ENCODE measurements at regions not wholly inside any gene's neighbourhood (a gene's known extent, or its start where the extent isn't known, plus 50 kb on each side); places are given as distances from the start of the nearest gene placed in this dataset.
A peak's percentile ranks its signal among the peaks of the same experiment; 100 is the strongest.

DNA sequence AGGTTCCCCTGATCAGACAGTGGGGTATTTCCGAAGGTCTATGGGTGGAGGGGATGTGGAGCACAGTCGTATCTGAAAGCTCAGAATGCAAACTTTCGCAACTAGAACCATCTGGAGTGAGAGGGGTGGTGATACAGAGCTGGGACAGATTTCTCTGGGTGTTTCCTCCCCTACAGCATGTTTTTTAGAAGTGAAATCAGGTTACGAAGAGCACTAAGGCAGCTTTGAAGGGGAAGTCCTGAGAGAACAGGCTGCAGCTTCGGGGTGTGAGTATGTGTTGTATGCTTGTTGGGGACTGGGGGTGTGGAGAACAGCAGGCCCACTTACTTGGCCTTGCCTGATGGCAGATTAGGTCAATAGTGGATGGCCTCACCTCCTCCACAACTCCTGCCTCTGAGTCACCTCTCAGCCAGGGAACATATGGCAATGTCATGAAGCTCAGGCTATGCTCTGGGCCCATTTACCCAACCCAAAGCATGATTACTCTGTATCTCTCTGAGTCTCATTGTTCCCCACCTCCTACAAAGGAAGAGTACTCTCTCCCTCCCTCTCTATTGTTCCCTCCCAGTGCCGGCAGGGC is 107.2 kb upstream of the RASGRP1 start:
- H3K4me3 Mint-ChIP-seq = peak overlapping the region; percentile 37
- intact Hi-C loops (cut with micrococcal nuclease) = loop anchor here (10.0 kb wide), 1 partner anchor 47 kb away; no protein-coding TSS in a partner anchor
- H3K36me3 Mint-ChIP-seq (ENCODE audit: low read depth) = no peaks in the 10 kb centered on the region
- peaks cover 59% of the 10 kb centered on the region for H3K4me1 Mint-ChIP-seq (ENCODE audit: low read depth)
- H3K27ac Mint-ChIP-seq = peak overlapping the region; percentile 74
- no peaks in the 10 kb centered on the region for H3K9me3 Mint-ChIP-seq
- peaks cover 4% of the 10 kb centered on the region for H3K27me3 Mint-ChIP-seq

DNA sequence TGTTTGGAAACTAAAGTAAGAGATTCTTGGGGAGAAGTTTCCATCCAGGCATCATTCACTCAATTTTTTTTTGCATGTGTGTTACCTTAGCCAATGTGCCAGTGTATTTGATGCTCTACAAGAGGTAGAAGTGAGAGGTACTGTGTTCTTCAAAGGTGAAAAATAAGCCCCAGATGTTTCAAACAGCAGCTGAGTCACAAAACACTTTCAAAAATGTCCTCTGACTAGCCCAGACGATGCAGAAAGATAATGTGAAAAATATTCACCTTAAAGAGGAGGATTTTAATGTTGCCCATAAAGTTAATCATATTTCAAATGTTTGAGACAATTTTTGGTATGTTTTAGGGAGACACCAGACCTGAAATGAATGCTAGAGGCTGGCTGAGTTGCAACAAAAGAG is 107.7 kb upstream of the RASGRP1 start:
- Mint-ChIP-seq H3K4me1 (ENCODE audit: low read depth) (peaks cover 58% of the 10 kb centered on the region), H3K36me3 (ENCODE audit: low read depth) (no peaks in the 10 kb centered on the region), H3K4me3 (no peak overlapping the region), H3K9me3 (no peaks in the 10 kb centered on the region), H3K27me3 (peaks cover 5% of the 10 kb centered on the region), H3K27ac (peak overlapping the region; percentile 74)
- intact Hi-C loops (cut with micrococcal nuclease) = loop anchor here (10.0 kb wide), 1 partner anchor 47 kb away; no protein-coding TSS in a partner anchor

DNA sequence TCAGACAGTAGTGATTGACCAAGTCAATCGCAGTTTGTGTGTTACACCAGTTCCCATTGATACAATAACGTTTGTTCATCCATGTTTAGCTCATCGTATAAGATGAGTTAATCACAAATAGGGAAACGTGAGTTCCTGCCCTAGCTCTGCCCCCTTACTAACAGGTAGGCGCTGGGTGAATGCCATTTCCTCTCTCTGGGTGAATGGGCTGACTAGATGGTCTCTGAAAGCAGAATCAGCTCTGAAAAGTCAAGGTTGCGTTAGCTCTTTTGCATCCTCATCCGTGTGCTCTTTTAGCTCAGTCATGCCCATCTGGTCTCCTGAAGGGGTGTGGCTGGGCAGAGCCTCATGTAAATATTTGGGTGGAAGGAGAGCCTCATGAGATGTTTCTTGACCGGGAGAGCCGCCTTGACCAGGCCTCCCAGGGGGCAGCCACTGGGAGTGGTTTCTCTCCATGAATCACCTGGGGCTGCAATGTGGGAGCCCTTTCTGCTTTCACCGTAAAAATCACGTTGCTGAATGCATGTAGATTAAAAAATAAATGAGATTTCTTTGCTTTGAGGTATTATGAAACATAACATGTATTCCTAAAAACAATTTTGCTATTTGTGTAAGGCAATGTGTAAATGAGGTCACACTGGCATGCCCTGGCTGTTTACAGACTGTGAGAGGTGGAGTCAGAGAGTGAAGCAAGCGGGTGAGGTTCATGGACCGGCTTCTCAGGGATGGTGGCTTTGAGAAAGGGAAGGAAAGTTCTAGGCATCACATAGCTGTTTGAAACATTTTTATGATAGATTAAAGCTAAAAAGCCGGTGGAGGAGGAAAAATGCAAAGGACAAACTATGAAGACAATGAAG is 108.4 kb upstream of the RASGRP1 start:
- Mint-ChIP-seq H3K36me3 (ENCODE audit: low read depth) (no peaks in the 10 kb centered on the region), H3K27ac (peak overlapping the region; percentile 42), H3K9me3 (no peaks in the 10 kb centered on the region), H3K4me3 (no peak overlapping the region), H3K27me3 (peaks cover 7% of the 10 kb centered on the region), H3K4me1 (ENCODE audit: low read depth) (peaks cover 56% of the 10 kb centered on the region)
- intact Hi-C loops (cut with micrococcal nuclease) = loop anchor here (10.0 kb wide), 1 partner anchor 48 kb away; no protein-coding TSS in a partner anchor

DNA sequence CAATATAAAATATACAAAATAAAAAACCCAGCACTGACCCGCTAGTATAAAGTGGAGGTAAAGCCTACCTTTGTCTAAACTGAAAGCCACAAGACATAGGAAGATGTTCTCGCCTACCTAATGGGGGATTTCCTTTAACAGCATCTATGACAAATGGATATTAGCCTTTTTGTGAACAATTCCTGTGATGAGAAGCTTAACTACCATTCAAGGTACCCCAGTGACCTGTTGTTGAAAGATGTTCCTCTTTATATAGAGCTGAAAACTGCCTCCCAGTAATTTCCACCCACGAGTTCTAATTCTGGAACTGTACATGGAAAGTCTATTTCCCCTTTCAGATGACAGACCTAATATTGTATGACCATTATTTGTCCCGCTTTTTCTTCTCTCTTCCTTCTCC is 109.8 kb upstream of the RASGRP1 start:
- Mint-ChIP-seq H3K9me3 (no peaks in the 10 kb centered on the region), H3K27ac (no peak overlapping the region), H3K4me1 (ENCODE audit: low read depth) (peaks cover 50% of the 10 kb centered on the region), H3K36me3 (ENCODE audit: low read depth) (no peaks in the 10 kb centered on the region), H3K4me3 (no peak overlapping the region), H3K27me3 (peaks cover 7% of the 10 kb centered on the region)
- intact Hi-C loops (cut with micrococcal nuclease) = loop anchor here (10.0 kb wide), 1 partner anchor 50 kb away; no protein-coding TSS in a partner anchor

DNA sequence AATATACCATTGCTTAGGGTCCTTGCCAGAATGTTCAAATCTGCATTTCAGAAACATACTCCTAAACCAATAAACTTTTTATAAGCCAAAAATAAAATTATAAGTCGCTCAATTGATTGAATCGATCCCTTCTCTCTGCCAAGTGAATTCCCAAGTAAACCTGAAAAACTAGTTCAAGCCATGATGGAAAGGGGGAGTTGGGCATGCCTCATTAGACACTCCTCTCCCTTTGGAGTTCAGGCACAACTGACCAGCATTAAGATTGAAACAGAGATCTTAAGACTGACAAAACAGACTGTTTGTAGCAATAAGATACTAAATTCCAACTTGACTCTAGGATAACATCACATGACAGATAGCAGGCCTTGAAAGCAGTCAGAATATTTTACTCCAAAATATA is 113.7 kb upstream of the RASGRP1 start:
- peaks cover 4% of the 10 kb centered on the region for H3K27me3 Mint-ChIP-seq
- H3K4me3 Mint-ChIP-seq = no peak overlapping the region
- intact Hi-C loops (cut with micrococcal nuclease) = loop anchor here (10.0 kb wide), 1 partner anchor 53 kb away; no protein-coding TSS in a partner anchor
- no peak overlapping the region for H3K27ac Mint-ChIP-seq
- H3K9me3 Mint-ChIP-seq = peaks cover 9% of the 10 kb centered on the region
- H3K4me1 Mint-ChIP-seq (ENCODE audit: low read depth) = peaks cover 31% of the 10 kb centered on the region
- H3K36me3 Mint-ChIP-seq (ENCODE audit: low read depth) = no peaks in the 10 kb centered on the region

DNA sequence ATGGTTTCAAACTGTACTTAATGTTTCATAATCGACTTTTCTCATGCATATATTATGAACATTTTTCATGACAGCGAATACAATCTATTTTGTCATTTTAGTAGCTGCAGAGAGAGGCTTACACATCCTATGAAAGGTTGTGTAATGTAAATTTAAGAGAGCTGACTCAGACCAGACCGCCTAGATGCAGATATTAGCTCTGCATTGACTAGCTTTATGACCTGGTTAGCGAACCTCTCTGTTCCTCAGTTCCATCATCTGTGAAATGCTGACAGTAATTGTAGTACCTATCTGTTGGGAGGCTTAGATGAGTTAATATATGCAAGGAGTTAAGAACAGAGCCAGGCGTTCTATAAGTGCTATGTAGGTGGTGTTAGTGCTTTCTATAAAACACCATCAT is 116.2 kb upstream of the RASGRP1 start:
- no peaks in the 10 kb centered on the region for H3K36me3 Mint-ChIP-seq (ENCODE audit: low read depth)
- H3K4me3 Mint-ChIP-seq = no peak overlapping the region
- no peak overlapping the region for H3K27ac Mint-ChIP-seq
- peaks cover 39% of the 10 kb centered on the region for H3K4me1 Mint-ChIP-seq (ENCODE audit: low read depth)
- intact Hi-C loops (cut with micrococcal nuclease) = no loop called here
- peaks cover 9% of the 10 kb centered on the region for H3K9me3 Mint-ChIP-seq
- peaks cover 3% of the 10 kb centered on the region for H3K27me3 Mint-ChIP-seq

DNA sequence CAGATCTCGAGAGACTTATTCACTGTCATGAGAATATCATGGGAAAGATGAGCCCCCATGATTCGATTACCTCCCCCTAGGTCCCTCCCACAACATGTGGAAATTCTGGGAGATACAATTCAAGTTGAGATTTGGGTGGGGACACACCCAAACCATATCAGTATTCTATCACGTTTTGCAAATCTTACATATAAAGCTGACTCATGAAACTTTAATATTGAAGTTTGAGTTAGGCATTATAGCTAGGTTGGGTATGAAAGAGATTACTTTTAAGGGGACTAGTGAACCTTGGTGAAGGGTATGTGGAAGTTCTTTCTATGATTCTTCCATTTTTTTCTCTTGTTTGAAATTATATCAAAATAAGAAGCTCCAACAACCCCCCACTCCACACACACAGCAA is 117.7 kb upstream of the RASGRP1 start:
- Mint-ChIP-seq H3K4me3 (no peak overlapping the region), H3K4me1 (ENCODE audit: low read depth) (peaks cover 35% of the 10 kb centered on the region), H3K9me3 (peaks cover 9% of the 10 kb centered on the region), H3K27me3 (peaks cover 1% of the 10 kb centered on the region), H3K27ac (no peak overlapping the region), H3K36me3 (ENCODE audit: low read depth) (no peaks in the 10 kb centered on the region)
- intact Hi-C loops (cut with micrococcal nuclease) = no loop called here

DNA sequence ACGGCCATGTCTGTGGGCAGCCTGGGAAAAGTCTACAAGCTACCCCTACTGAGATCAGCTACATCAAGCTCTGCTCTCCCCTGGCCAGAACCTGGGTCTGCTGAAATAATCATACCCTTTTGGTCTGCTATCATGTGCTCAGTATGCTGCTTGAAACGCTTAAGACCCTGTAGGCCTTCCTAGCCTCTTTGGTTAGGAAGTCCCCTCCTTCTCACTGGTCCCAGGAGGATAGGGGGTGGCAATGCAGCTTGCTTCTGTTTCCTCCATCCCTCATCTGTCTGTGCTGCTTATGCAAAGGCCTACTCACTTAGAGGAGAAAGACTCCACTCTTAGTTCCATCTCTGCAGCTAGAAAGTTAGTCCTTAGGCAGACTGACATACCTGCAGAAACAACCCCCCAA is 118.2 kb upstream of the RASGRP1 start:
- Mint-ChIP-seq H3K4me1 (ENCODE audit: low read depth) (peaks cover 32% of the 10 kb centered on the region), H3K27ac (no peak overlapping the region), H3K27me3 (no peaks in the 10 kb centered on the region), H3K36me3 (ENCODE audit: low read depth) (no peaks in the 10 kb centered on the region), H3K9me3 (peaks cover 9% of the 10 kb centered on the region), H3K4me3 (no peak overlapping the region)
- intact Hi-C loops (cut with micrococcal nuclease) = loop anchor here (1.0 kb wide), 1 partner anchor 119 kb away; the partner anchor contains the start of gene RASGRP1

DNA sequence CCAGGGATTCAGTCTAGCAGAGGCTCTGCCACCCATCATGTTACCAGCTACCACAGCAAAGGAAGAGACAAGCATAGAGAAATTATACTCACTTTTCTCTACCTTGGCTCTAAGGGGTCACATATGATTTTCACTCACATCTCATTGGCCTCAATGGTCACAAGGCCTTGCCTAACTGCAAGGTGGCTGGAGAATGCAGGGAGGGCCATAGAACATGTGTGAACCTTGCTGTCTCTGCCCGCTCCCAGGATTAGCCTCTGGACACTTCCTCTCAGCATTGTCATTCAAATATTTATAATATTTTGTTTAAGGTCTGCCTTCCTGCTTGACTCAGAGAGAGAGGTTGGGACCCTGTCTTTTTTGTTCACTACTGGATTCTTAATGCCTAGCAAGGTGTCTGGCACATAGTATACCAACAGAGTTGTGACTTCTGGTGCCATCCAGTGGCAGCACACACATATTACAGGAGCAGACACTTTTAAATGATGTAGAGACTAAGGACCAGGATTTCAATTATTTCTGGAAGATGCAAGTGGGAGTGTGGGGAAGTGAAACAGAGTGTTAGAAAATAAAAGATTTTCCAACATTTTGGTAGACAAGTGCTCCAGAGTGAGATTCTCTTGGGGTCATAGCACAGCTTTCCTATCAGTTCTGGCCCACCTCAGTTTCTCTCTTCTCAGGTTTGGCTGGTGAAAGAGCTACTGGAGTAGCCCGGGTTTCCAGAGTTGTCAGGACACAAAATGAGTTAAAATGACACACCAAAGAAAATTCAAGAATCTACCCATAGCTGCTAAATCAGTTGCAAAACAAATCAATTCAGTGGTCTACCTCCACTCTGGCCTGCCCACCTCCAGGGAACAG is 119.0 kb upstream of the RASGRP1 start:
- H3K4me3 Mint-ChIP-seq = no peak overlapping the region
- intact Hi-C loops (cut with micrococcal nuclease) = loop anchor here (1.0 kb wide), 1 partner anchor 119 kb away; the partner anchor contains the start of gene RASGRP1
- peaks cover 9% of the 10 kb centered on the region for H3K9me3 Mint-ChIP-seq
- no peaks in the 10 kb centered on the region for H3K27me3 Mint-ChIP-seq
- peaks cover 32% of the 10 kb centered on the region for H3K4me1 Mint-ChIP-seq (ENCODE audit: low read depth)
- H3K36me3 Mint-ChIP-seq (ENCODE audit: low read depth) = no peaks in the 10 kb centered on the region
- no peak overlapping the region for H3K27ac Mint-ChIP-seq

DNA sequence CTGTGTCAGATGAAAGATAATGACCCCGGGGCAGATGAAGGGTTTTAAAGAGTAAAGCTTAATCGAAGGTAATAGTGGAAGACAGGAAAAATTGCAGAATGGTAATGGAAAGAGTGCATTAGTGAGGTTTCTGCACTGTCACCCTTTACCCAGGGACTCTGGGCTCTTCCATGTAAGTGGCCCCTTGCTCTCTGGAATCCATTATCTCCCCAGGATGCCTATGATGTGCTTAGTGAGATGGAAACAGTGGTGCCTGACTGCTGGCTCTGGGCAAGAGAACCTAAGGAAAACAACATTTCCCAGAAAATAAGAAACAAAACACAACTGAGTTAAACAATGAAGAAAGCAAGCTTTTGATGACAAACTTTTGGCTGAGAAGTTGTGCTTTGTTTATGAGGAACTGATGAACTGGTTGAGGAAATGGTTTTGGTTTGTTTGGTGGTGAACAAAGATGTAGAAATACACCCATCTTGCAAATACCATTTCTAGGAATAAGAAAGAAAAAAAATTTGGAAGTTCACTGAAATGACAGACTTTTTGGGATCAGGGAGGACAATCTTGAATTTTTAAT is 119.9 kb upstream of the RASGRP1 start:
- intact Hi-C loops (cut with micrococcal nuclease) = no loop called here
- no peaks in the 10 kb centered on the region for H3K27me3 Mint-ChIP-seq
- H3K36me3 Mint-ChIP-seq (ENCODE audit: low read depth) = no peaks in the 10 kb centered on the region
- peaks cover 40% of the 10 kb centered on the region for H3K4me1 Mint-ChIP-seq (ENCODE audit: low read depth)
- H3K4me3 Mint-ChIP-seq = no peak overlapping the region
- H3K27ac Mint-ChIP-seq = no peak overlapping the region
- peaks cover 9% of the 10 kb centered on the region for H3K9me3 Mint-ChIP-seq

DNA sequence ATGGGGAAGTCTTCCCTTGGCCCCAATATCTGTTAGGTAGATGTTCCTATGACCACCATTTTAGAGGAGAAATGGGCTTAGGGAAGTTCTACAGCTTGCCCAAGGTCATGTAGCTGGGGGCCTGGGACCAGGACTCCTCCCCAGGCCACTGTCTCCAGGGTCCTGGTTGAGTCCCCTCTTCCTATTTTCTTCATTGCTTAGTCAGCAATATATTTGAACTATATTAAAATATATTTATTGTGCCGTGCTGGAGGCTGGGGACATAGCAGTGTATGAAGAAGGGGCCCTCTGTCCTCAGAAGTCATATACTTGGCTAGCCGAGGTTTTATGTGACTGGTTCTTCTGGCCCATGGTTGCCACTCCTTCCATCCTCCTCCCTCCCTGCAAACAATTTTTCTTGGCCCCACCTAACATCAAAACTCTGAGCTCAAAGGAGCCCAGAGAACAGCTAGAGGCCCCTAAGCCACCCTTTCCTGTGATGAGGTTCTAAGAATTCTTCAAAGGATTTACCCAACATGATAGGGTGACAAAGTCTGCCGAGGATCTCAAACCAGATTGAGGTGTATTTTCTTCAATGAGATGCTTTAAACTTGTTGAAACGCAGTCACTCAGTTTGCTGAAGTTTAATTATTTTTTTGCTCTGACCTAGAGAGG is 121.2 kb upstream of the RASGRP1 start:
- no peaks in the 10 kb centered on the region for H3K27me3 Mint-ChIP-seq

DNA sequence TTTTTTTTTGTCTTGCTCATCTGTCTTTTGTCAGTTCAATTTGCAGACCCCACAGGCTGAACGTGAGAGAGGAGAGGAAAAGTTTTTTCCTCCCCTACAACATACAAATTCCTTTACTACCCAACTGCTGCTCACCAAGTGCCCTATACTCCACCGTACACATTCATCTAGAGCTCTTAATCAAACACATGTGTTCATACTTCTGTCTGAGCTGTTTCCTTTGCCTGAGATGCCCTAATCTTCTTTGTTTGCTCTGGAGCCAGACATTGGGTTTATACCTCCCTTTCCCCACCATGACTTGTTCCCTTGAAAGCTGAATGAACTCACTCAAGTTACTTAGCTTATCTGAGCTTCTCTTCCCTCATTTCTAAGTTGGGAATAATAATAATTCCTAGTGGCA is 122.7 kb upstream of the RASGRP1 start:
- Mint-ChIP-seq H3K4me3 (no peak overlapping the region), H3K4me1 (ENCODE audit: low read depth) (peaks cover 32% of the 10 kb centered on the region), H3K27ac (no peak overlapping the region), H3K36me3 (ENCODE audit: low read depth) (no peaks in the 10 kb centered on the region), H3K9me3 (no peaks in the 10 kb centered on the region), H3K27me3 (no peaks in the 10 kb centered on the region)
- intact Hi-C loops (cut with micrococcal nuclease) = no loop called here

More for the DNA sequence above, 121.2 kb upstream of the RASGRP1 start:
- H3K4me3 Mint-ChIP-seq = no peak overlapping the region
- peaks cover 39% of the 10 kb centered on the region for H3K4me1 Mint-ChIP-seq (ENCODE audit: low read depth)
- intact Hi-C loops (cut with micrococcal nuclease) = no loop called here
- H3K9me3 Mint-ChIP-seq = peaks cover 9% of the 10 kb centered on the region
- no peak overlapping the region for H3K27ac Mint-ChIP-seq
- H3K36me3 Mint-ChIP-seq (ENCODE audit: low read depth) = no peaks in the 10 kb centered on the region

Data from dendritic cell treated with granulocyte-macrophage colony-stimulating factor and Interleukin-4, amounts not matched to agents 40 ng/mL and 50 ng/mL, for 4 days (primary cell).